IMR-90 (cell line): ENCODE measurements at regions not wholly inside any gene's neighbourhood (a gene's known extent, or its start where the extent isn't known, plus 50 kb on each side); places are given as distances from the start of the nearest gene placed in this dataset.

Experiments used
- ATAC-seq: fragments of 200-7000 bp; cut with Tn5 transposase; 2 replicates; pipeline ENCODE4 v1.9.1; 2020; ENCODE audit warnings: low read depth, mild to moderate bottlenecking, moderate library complexity
- BruUV-seq: library from RNA; stranded (reverse); fragments of 400-500 nt; replicated peaks from 2 replicates; lab custom pipeline; 2021; lab: Mats Ljungman, UMichigan
- CTCF ChIA-PET: fragments of 300-600 bp; formaldehyde crosslinking; extraction: SDS; loops from one replicate; lab custom pipeline; 2021; ENCODE audit warnings: antibody characterized with exemption; lab: Yijun Ruan, JAX
- POLR2A ChIA-PET: fragments of 300-600 bp; sonication (Branson Sonifier 250); formaldehyde crosslinking; loops from one replicate; lab custom pipeline; 2022; ENCODE audit warnings: antibody characterized with exemption; ENCODE audit not compliant: unreplicated experiment; lab: Charles Lee
- DNase-seq: peaks from one replicate; pipeline ENCODE4 v3.0.0; 2013
- H2AFZ ChIP-seq: replicated peaks from 2 replicates; pipeline ENCODE3; 2013; ENCODE audit warnings: low read length, mild to moderate bottlenecking; ENCODE audit not compliant: poor library complexity
- H2AK5ac ChIP-seq: 2 replicates; pipeline ENCODE4 v1.6.1; 2013; ENCODE audit warnings: low read depth, low read length, inconsistent platforms
- H2AK9ac ChIP-seq: replicated peaks from 2 replicates; pipeline ENCODE3; 2013; ENCODE audit warnings: mild to moderate bottlenecking, low read depth, low read length, moderate library complexity; ENCODE audit not compliant: poor library complexity
- H2BK120ac ChIP-seq: 2 replicates; pipeline ENCODE4 v1.6.1; 2013; ENCODE audit warnings: low read depth, low read length, inconsistent platforms
- H2BK15ac ChIP-seq: 3 replicates; pipeline ENCODE4 v1.6.1; 2013; ENCODE audit warnings: low read depth, low read length, inconsistent platforms
- H2BK20ac ChIP-seq: 2 replicates; pipeline ENCODE4 v1.6.1; 2013; ENCODE audit warnings: low read depth, mild to moderate bottlenecking, inconsistent platforms, low read length, moderate library complexity
- H2BK5ac ChIP-seq: 2 replicates; pipeline ENCODE4 v1.6.1; 2013; ENCODE audit warnings: mild to moderate bottlenecking, low read depth, low read length, inconsistent platforms; ENCODE audit not compliant: poor library complexity, severe bottlenecking
- H3K14ac ChIP-seq: replicated peaks from 2 replicates; pipeline ENCODE4 v1.6.1; 2013; ENCODE audit warnings: low read depth, low read length, inconsistent platforms
- H3K18ac ChIP-seq: 2 replicates; pipeline ENCODE4 v1.6.1; 2013; ENCODE audit warnings: low read depth, low read length, control low read depth
- H3K23ac ChIP-seq: 2 replicates; pipeline ENCODE4 v1.6.1; 2013; ENCODE audit warnings: low read depth, low read length, inconsistent platforms
- H3K27ac ChIP-seq: 2 replicates; pipeline ENCODE4 v1.5.1; 2013; ENCODE audit warnings: mild to moderate bottlenecking, control low read depth, low read length; ENCODE audit not compliant: insufficient read depth
- H3K27me3 ChIP-seq: 2 replicates; pipeline ENCODE4 v1.6.1; 2013; ENCODE audit warnings: low read length; ENCODE audit not compliant: control insufficient read depth, insufficient read depth
- H3K36me3 ChIP-seq: 2 replicates; pipeline ENCODE4 v1.6.1; 2013; ENCODE audit warnings: low read length, mixed read lengths; ENCODE audit not compliant: control insufficient read depth, insufficient read depth
- H3K4ac ChIP-seq: 2 replicates; pipeline ENCODE4 v1.6.1; 2013; ENCODE audit warnings: low read depth, low read length, inconsistent platforms
- H3K4me1 ChIP-seq: 2 replicates; pipeline ENCODE4 v1.6.1; 2013; ENCODE audit warnings: low read length, mixed read lengths; ENCODE audit not compliant: control insufficient read depth, insufficient read depth
- H3K4me2 ChIP-seq: 2 replicates; pipeline ENCODE4 v1.6.1; 2013; ENCODE audit warnings: low read depth, mild to moderate bottlenecking, control low read depth, low read length, moderate library complexity
- H3K4me3 ChIP-seq: 2 replicates; pipeline ENCODE4 v1.5.1; 2013; ENCODE audit warnings: low read depth, mild to moderate bottlenecking, control low read depth, low read length, moderate library complexity; ENCODE audit not compliant: insufficient read depth
- H3K56ac ChIP-seq: 2 replicates; pipeline ENCODE4 v1.6.1; 2013; ENCODE audit warnings: low read length, inconsistent platforms; ENCODE audit not compliant: insufficient read depth; ENCODE audit errors: extremely low read depth
- H3K79me1 ChIP-seq, 2 experiments: 2 replicates each; pipeline ENCODE4 v1.6.1; 2013; ENCODE audit warnings: low read length in 2 of 2, inconsistent platforms in 1 of 2, low read depth in 1 of 2
- H3K9ac ChIP-seq: 2 replicates; pipeline ENCODE4 v1.6.1; 2013; ENCODE audit warnings: low read depth, low read length, control low read depth
- H3K9me1 ChIP-seq: 2 replicates; pipeline ENCODE4 v1.6.1; 2013; ENCODE audit warnings: low read length, inconsistent platforms; ENCODE audit not compliant: insufficient read depth
- H3K9me3 ChIP-seq: 2 replicates; pipeline ENCODE4 v1.6.1; 2013; ENCODE audit warnings: low read length; ENCODE audit not compliant: control insufficient read depth, insufficient read depth
- H4K20me1 ChIP-seq: 2 replicates; pipeline ENCODE4 v1.6.1; 2013; ENCODE audit warnings: low read length, inconsistent platforms; ENCODE audit not compliant: insufficient read depth
- H4K5ac ChIP-seq: 2 replicates; pipeline ENCODE4 v1.6.1; 2013; ENCODE audit warnings: mild to moderate bottlenecking, low read depth, low read length, control low read depth
- H4K8ac ChIP-seq, 2 experiments: 2 replicates each; pipeline ENCODE4 v1.6.1; 2013; ENCODE audit warnings: low read depth in 2 of 2, low read length in 2 of 2, control low read depth in 1 of 2, inconsistent platforms in 1 of 2
- H4K91ac ChIP-seq: 2 replicates; pipeline ENCODE4 v1.6.1; 2013; ENCODE audit warnings: low read depth, low read length, inconsistent platforms; ENCODE audit not compliant: insufficient read depth
- BHLHE40 ChIP-seq: fragments of 150-350 bp; IDR thresholded peaks from 2 replicates; pipeline ENCODE4 v1.6.1; 2016; ENCODE audit warnings: mild to moderate bottlenecking, low read depth, low read length
- CEBPB ChIP-seq: IDR thresholded peaks from 2 replicates; pipeline ENCODE4 v1.6.1; 2012; ENCODE audit warnings: low read depth, low read length, improper control_type of control experiment
- CHD1 ChIP-seq: IDR thresholded peaks from 2 replicates; pipeline ENCODE4 v1.6.1; 2012; ENCODE audit warnings: low read depth, low read length, improper control_type of control experiment
- CTCF ChIP-seq: conservative IDR thresholded peaks from 2 replicates; pipeline ENCODE4 v1.5.1; 2012; ENCODE audit warnings: mild to moderate bottlenecking, low read depth, low read length, improper control_type of control experiment
- ELK1 ChIP-seq: fragments of 150-350 bp; IDR thresholded peaks from 2 replicates; pipeline ENCODE4 v1.6.1; 2016; ENCODE audit warnings: low read depth, mild to moderate bottlenecking, low read length, moderate library complexity, borderline replicate concordance
- FOS ChIP-seq: fragments of 150-350 bp; IDR thresholded peaks from 2 replicates; pipeline ENCODE4 v1.6.1; 2016; ENCODE audit warnings: low read depth, low read length
- MAFK ChIP-seq: IDR thresholded peaks from 2 replicates; pipeline ENCODE4 v1.6.1; 2012; ENCODE audit warnings: low read depth, low read length, improper control_type of control experiment
- MAZ ChIP-seq: IDR thresholded peaks from 2 replicates; pipeline ENCODE4 v1.6.1; 2012; ENCODE audit warnings: low read depth, mild to moderate bottlenecking, low read length, improper control_type of control experiment, moderate library complexity, borderline replicate concordance
- MXI1 ChIP-seq: IDR thresholded peaks from 2 replicates; pipeline ENCODE4 v1.6.1; 2012; ENCODE audit warnings: low read depth, mild to moderate bottlenecking, low read length, moderate library complexity, borderline replicate concordance
- NFE2L2 ChIP-seq: fragments of 150-350 bp; IDR thresholded peaks from 2 replicates; pipeline ENCODE4 v1.6.1; 2016; ENCODE audit warnings: low read depth, mild to moderate bottlenecking, low read length
- POLR2A ChIP-seq: IDR thresholded peaks from 2 replicates; pipeline ENCODE4 v1.6.1; 2012; ENCODE audit warnings: mild to moderate bottlenecking, low read depth, low read length
- RAD21 ChIP-seq: IDR thresholded peaks from 2 replicates; pipeline ENCODE4 v1.6.1; 2012; ENCODE audit warnings: low read length, improper control_type of control experiment
- RCOR1 ChIP-seq: IDR thresholded peaks from 2 replicates; pipeline ENCODE4 v1.6.1; 2012; ENCODE audit warnings: mild to moderate bottlenecking, low read length, improper control_type of control experiment; ENCODE audit not compliant: insufficient replicate concordance
- RFX5 ChIP-seq: IDR thresholded peaks from 2 replicates; pipeline ENCODE4 v1.8.0; 2012; ENCODE audit warnings: low read depth, mild to moderate bottlenecking, low read length, moderate library complexity
- SMC3 ChIP-seq: fragments of 150-350 bp; IDR thresholded peaks from 2 replicates; pipeline ENCODE4 v1.6.1; 2016; ENCODE audit warnings: low read depth, mild to moderate bottlenecking, antibody characterized with exemption, low read length, moderate library complexity
- USF2 ChIP-seq: fragments of 150-350 bp; IDR thresholded peaks from 2 replicates; pipeline ENCODE4 v1.6.1; 2017; ENCODE audit warnings: mild to moderate bottlenecking, antibody characterized with exemption, low read length, low read depth
- WGBS, 2 experiments: methylation state at CpG; one replicate each; pipeline versions ENCODE4 v1.1.5 to v1.1.7; 2013; ENCODE audit warnings: missing lambda C conversion rate in 2 of 2; ENCODE audit not compliant: insufficient read length in 1 of 2; ENCODE audit errors: extremely low coverage in 2 of 2; 5-methylcytosine and 5-hydroxymethylcytosine counted together
- dilution Hi-C: fragments of 300-500 bp; cut with HindIII; formaldehyde crosslinking; loops from one replicate; pipeline ENCODE4 v1.14.3; 2018; ENCODE audit warnings: low sequenced_read_pairs; ENCODE audit not compliant: unreplicated experiment
- in situ Hi-C: fragments of 300-500 bp; cut with MboI; formaldehyde crosslinking; loops from 3 replicates; pipeline ENCODE4 v1.14.3; 2019; ENCODE audit warnings: low sequenced_read_pairs, inconsistent platforms, mixed read lengths
- intact Hi-C: fragments of 100-400 bp; cut with micrococcal nuclease; formaldehyde crosslinking; loops from 2 replicates; pipeline ENCODE4 v1.10.0; 2022

- H3K4me1 ChIP-seq: no peaks in the 10 kb centered on the region
- H2AK9ac ChIP-seq: no peak overlapping the region
- H3K18ac ChIP-seq: no peak overlapping the region
- no CpG with 5 or more reads among the region's 7 CpGs for WGBS, 2 experiments
- no peaks in the 10 kb centered on the region; the same call in 1 of the 2 replicates for H3K27me3 ChIP-seq
- no peaks in the 10 kb centered on the region for H3K36me3 ChIP-seq
- ChIA-PET POLR2A (no interaction called here), CTCF (no interaction called here)
- no peak overlapping the region for H2BK5ac ChIP-seq
- H4K8ac ChIP-seq: no peak overlapping the region
- no peak overlapping the region for H3K4ac ChIP-seq
- no peak overlapping the region for H2BK20ac ChIP-seq
- BruUV-seq: no TSS peak
- H3K9me1 ChIP-seq: no peaks in the 10 kb centered on the region
- H3K9me3 ChIP-seq: no peaks in the 10 kb centered on the region
- H3K14ac ChIP-seq: no peak overlapping the region
- no peak overlapping the region for H4K91ac ChIP-seq
- TF ChIP-seq NFE2L2 (no peak), RCOR1 (no peak), RFX5 (no peak), MXI1 (no peak), SMC3 (no peak), POLR2A (no peak), MAFK (no peak), CHD1 (no peak), BHLHE40 (no peak), USF2 (no peak), CEBPB (no peak), ELK1 (no peak), FOS (no peak), RAD21 (no peak), MAZ (no peak), CTCF (no peak)
- dilution Hi-C loops (no loop called here), intact Hi-C loops (no loop called here), in situ Hi-C loops (no loop called here)
- no peak overlapping the region for H3K27ac ChIP-seq
- ATAC-seq (no peak), DNase-seq (no peak)
- no peak overlapping the region for H2AFZ ChIP-seq
- no peak overlapping the region for H3K4me3 ChIP-seq
- H3K56ac ChIP-seq: no peak overlapping the region
- H4K5ac ChIP-seq: no peak overlapping the region
- H3K9ac ChIP-seq: no peak overlapping the region
- H3K79me1 ChIP-seq: no peaks in the 10 kb centered on the region
- no peak overlapping the region for H2BK15ac ChIP-seq
- H2AK5ac ChIP-seq: no peak overlapping the region
- H3K4me2 ChIP-seq: no peak overlapping the region
- H2BK120ac ChIP-seq: no peak overlapping the region
- no peak overlapping the region for H3K23ac ChIP-seq
- no peaks in the 10 kb centered on the region for H4K20me1 ChIP-seq
These were observed 55.8 kb upstream of the IYD start for GRCh38 chr6:150312844-150313584.
